Gastrocnemius medialis (tissue), 4 donors: ENCODE measurements at regions not wholly inside any gene's neighbourhood (a gene's known extent, or its start where the extent isn't known, plus 50 kb on each side); places are given as distances from the start of the nearest gene placed in this dataset.

Source experiments
- CTCF ChIP-seq, 5 experiments: fragments of 450-650 bp in 3 of 5; fragments of 200-600 bp in 2 of 5; sonication (generic) in 2 of 5; IDR thresholded peaks in 4 of 5; conservative IDR thresholded peaks in 1 of 5; 1 replicate in 4 of 5; 2 replicates in 1 of 5; pipeline ENCODE4 v1.5.1; 2016 to 2019; ENCODE audit warnings: antibody characterized with exemption in 5 of 5, mild to moderate bottlenecking in 3 of 5, moderate library complexity in 3 of 5
- POLR2A ChIP-seq, 2 donors: fragments of 450-650 bp; IDR thresholded peaks; one replicate each; pipeline ENCODE4 v1.6.1; 2017; ENCODE audit warnings: antibody characterized with exemption in 2 of 2, mild to moderate bottlenecking in 2 of 2, moderate library complexity in 2 of 2

- TF ChIP-seq CTCF (IDR thresholded peaks at IDR 0.05 in 4 of 5, conservative IDR thresholded peaks at IDR 0.05 in 1 of 5) (no peak), POLR2A (IDR thresholded peaks at IDR 0.05) (no peak)
These were observed 85.3 kb upstream of the MAML3 start for GRCh38 chr4:140239311-140239710.
